Adipocyte (in vitro differentiated cells): ENCODE measurements at regions not wholly inside any gene's neighbourhood (a gene's known extent, or its start where the extent isn't known, plus 50 kb on each side); places are given as distances from the start of the nearest gene placed in this dataset.

ENCODE experiments used
- DNase-seq: peaks from one replicate; pipeline ENCODE4 v3.0.0-alpha.2; 2015; ENCODE audit warnings: low read depth
- H3K27me3 ChIP-seq: replicated peaks from 2 replicates; pipeline ENCODE4 v1.7.0; 2013; ENCODE audit warnings: mild to moderate bottlenecking, low read length, moderate library complexity; ENCODE audit not compliant: control insufficient read depth, insufficient read depth
- H3K36me3 ChIP-seq: 2 replicates; pipeline ENCODE4 v1.7.0; 2013; ENCODE audit warnings: low read length, mild to moderate bottlenecking, moderate library complexity; ENCODE audit not compliant: control insufficient read depth, insufficient read depth, severe bottlenecking
- H3K4me1 ChIP-seq: 2 replicates; pipeline ENCODE4 v1.7.0; 2013; ENCODE audit warnings: mild to moderate bottlenecking, low read length, moderate library complexity; ENCODE audit not compliant: control insufficient read depth, insufficient read depth
- H3K4me3 ChIP-seq: 2 replicates; pipeline ENCODE4 v1.7.0; 2013; ENCODE audit warnings: mild to moderate bottlenecking, low read length, moderate library complexity
- H3K9ac ChIP-seq: 2 replicates; pipeline ENCODE4 v1.7.0; 2013; ENCODE audit warnings: mild to moderate bottlenecking, low read length, moderate library complexity
- H3K9me3 ChIP-seq: 2 replicates; pipeline ENCODE4 v1.7.0; 2013; ENCODE audit warnings: mild to moderate bottlenecking, low read length, moderate library complexity; ENCODE audit not compliant: control insufficient read depth

DNA sequence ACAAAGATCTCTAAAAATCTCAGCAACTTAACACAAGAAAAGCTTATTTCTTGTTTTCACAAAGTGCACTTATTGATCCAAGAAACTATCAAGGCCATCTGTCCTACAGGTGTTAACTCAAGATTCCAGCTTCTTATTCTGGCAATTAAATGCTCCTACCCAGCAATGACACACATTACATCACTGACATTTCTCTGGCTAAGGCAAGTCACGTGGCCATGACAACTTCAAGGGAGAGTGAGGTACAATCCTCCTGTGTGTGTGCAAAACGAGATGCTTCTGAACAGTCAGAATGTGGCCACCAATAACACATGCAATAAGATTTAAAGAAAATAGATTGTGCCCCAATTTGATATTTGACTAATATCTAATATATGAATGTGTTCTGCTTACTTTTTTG, 169.3 kb upstream of the BTBD3 start:
- Histone ChIP-seq H3K4me3 (no peak overlapping the region), H3K36me3 (no peaks in the 10 kb centered on the region), H3K9ac (no peak overlapping the region), H3K4me1 (no peaks in the 10 kb centered on the region), H3K27me3 (no peaks in the 10 kb centered on the region), H3K9me3 (peaks cover 8% of the 10 kb centered on the region)
- DNase-seq: no peak

DNA sequence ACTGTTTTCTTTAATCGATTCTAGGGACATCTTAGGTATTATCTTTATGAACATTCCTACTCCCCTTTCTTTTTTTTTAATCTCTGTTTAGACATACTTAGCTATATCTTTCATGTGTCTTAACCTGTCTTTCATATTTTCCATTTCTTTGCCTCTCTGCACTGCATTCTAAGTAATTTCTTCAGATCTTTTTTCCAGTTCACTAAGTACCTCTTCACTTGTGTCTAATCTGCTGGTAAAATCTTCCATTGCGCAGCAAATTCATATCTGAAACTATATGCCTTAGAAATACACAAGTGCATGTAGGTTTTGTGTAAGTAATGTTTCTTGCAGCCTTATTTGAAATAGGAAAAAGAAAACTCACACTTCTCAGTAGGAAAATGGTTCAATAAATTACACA, 165.4 kb upstream of the BTBD3 start:
- no peak overlapping the region for H3K9ac ChIP-seq
- H3K27me3 ChIP-seq: no peaks in the 10 kb centered on the region
- H3K9me3 ChIP-seq: peaks cover 8% of the 10 kb centered on the region
- H3K4me3 ChIP-seq: no peak overlapping the region
- H3K4me1 ChIP-seq: peaks cover 5% of the 10 kb centered on the region
- DNase-seq: no peak
- H3K36me3 ChIP-seq: no peaks in the 10 kb centered on the region

DNA sequence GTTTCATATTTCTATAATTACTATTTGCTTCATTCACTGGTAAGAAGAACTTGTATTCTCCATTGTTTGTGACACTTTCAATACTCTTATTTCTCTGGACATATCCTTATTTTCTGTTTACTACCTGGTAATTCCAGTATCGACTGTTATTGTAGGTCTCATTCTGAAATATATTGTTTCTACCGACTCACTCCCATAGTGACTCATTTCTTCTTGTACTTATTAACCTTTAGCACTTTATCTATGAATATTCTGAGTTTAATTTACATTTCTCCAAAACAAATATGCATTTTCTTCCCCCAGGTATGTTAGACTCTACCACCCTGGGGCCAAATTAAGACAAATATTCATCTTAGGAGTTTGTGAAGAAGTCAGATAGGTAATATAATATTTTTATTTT, 164.5 kb upstream of the BTBD3 start:
- H3K4me3 ChIP-seq: no peak overlapping the region
- peaks cover 5% of the 10 kb centered on the region for H3K4me1 ChIP-seq
- H3K9me3 ChIP-seq: peaks cover 8% of the 10 kb centered on the region
- no peaks in the 10 kb centered on the region for H3K36me3 ChIP-seq
- no peak overlapping the region for H3K9ac ChIP-seq
- DNase-seq: no peak
- H3K27me3 ChIP-seq: no peaks in the 10 kb centered on the region

DNA sequence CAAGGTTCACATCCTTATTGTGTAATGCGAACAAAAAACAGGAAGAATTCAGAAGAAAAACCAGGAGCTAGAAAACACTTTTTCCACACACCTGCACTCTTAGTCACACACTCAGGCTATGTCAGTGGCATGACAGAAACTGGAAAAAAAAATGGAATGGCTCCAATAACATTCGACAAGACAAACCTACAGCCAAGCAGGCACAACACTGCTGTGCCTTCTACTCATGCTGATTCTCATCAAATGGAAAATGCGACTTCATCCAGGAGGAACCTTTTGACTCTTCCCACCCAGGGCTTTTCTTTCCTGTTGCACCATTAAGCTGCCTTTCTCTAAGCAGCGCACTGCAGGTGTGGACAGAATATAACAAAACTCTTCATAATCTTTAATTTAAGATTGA, 163.2 kb upstream of the BTBD3 start:
- Histone ChIP-seq H3K4me3 (no peak overlapping the region), H3K36me3 (no peaks in the 10 kb centered on the region), H3K9me3 (peaks cover 8% of the 10 kb centered on the region), H3K27me3 (no peaks in the 10 kb centered on the region), H3K4me1 (peaks cover 5% of the 10 kb centered on the region), H3K9ac (no peak overlapping the region)
- no peak for DNase-seq

DNA sequence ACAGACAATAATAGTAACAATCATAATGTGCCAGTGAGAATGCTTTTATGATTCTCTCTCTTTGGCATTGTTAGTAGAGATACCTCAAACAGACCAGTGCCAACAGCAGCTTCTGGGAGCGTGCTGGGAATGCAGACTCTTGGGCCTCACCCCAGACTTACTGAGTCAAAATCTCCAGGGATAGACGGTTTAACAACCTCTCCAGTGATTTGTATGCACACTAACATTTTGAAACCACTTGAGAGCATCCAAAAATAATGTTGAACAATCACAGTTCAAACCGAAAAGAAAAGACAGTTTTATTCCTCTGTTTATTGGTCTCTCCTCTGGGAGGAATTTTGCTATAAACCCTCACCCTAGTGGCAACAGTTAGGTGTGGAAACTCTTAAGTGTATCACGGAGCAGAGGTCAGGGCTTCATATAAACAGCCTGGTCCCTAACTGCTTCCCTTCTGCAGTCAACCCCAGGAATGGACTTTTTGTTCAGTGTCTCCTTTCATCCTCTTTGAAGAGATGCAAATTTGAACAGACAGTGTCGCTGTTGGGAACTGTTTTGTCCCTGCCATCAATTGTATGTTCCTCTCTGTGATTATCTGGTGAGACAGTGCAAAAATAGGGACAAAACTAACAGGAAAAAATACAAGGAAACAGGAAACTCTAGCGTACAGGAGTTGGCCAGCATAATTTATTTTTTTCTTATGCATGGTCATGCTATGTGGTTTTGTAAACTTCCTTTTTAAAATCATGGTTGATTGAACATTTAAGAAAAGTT, 162.4 kb upstream of the BTBD3 start:
- peak; percentile 20 for DNase-seq
- Histone ChIP-seq H3K9ac (peak overlapping the region; percentile 19), H3K9me3 (peaks cover 8% of the 10 kb centered on the region)

DNA sequence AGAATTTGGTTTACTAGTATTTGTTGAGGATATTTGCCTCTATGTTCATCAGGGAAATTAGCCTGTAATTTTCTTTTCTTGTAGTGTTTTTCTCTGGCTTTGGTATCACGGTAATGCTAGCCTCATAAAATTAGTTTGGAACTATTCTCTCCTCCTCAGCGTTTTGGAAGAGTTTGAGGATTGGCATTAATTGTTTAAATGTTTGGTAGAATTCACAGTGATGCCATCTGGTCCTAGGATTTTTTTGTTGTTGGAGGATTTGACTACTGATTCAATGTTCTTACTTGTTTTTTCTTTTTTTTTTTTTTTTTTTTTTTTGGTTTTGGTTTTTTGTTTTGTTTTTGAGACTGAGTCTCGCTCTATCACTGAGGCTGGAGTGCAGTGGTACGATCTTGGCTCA, 156.2 kb upstream of the BTBD3 start:
- no peak for DNase-seq

More for the DNA sequence above, 162.4 kb upstream of the BTBD3 start:
- Histone ChIP-seq H3K27me3 (no peaks in the 10 kb centered on the region), H3K4me3 (no peak overlapping the region), H3K4me1 (peaks cover 5% of the 10 kb centered on the region), H3K36me3 (no peaks in the 10 kb centered on the region)

DNA sequence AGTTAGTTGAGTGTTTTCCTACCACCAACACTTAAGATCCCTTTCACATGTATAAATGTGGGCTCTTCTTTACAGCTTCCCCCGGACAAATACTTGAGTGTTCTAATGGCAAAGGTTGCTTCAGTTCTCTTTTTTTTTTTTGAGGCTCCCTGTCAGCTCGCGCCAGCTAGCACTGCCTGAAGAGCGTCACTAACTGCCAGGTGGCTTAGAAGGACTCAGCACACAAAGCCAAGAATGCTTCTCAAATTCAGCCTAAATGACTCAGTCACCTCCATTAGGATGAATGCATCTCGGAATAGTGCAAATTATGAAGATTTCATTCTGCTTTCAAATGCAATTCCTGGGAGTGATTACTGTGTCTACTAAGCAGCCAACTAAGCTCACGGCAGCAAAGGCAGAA, 150.7 kb upstream of the BTBD3 start:
- H3K27me3 ChIP-seq: no peaks in the 10 kb centered on the region
- H3K9ac ChIP-seq: no peak overlapping the region
- peak; percentile 41 for DNase-seq
- H3K4me1 ChIP-seq: no peaks in the 10 kb centered on the region
- no peak overlapping the region for H3K4me3 ChIP-seq
- H3K36me3 ChIP-seq: no peaks in the 10 kb centered on the region
- H3K9me3 ChIP-seq: peaks cover 3% of the 10 kb centered on the region

More for the DNA sequence above, 156.2 kb upstream of the BTBD3 start:
- Histone ChIP-seq H3K36me3 (no peaks in the 10 kb centered on the region), H3K9ac (no peak overlapping the region), H3K4me3 (no peak overlapping the region), H3K9me3 (no peaks in the 10 kb centered on the region), H3K27me3 (no peaks in the 10 kb centered on the region), H3K4me1 (no peaks in the 10 kb centered on the region)

DNA sequence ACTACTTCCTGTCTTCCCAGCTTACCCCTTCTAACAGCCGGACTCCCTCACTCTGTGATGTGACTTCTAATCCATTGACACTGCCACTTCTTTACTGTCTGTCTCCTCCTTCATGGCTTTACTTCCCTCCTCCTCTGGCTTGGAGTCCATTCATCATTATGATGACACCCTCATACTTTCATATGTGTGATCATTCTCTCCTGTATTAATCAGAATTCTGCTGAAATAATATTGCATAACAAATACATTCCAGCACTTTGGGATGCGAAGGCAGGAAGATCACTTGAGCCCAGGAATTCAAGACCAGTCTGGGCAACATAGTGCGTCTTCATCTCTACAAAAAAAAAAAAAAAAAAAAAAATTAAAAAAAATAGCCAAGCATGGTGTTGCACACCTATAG, 147.9 kb upstream of the BTBD3 start:
- H3K9ac ChIP-seq: no peak overlapping the region
- H3K27me3 ChIP-seq: no peaks in the 10 kb centered on the region
- H3K36me3 ChIP-seq: no peaks in the 10 kb centered on the region
- no peak overlapping the region for H3K4me3 ChIP-seq
- peaks cover 7% of the 10 kb centered on the region for H3K9me3 ChIP-seq
- H3K4me1 ChIP-seq: no peaks in the 10 kb centered on the region
- DNase-seq: no peak

DNA sequence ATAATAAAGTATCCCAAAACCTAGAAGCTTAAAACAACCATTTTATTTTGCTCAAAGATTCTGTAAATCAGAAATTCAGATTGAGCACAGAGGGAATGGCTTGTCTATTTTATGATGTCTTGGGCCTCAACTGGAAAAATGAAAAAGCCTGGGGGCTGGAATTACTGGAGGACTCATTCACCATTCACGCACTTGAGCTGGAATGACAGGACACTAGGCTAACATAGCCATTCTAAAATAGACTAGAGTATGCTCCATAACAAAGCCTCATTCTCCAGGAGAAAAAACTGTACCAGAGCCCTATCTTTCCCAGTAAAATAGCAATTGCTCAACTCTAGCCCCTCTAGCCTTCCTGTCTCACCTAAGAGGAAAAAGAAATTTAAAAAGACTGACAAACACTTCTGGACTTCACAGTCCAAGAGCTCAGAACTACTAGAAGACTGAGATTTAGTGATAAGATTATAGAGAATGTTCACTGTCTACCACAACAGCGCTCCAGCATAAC, 145.4 kb upstream of the BTBD3 start:
- Histone ChIP-seq H3K4me3 (no peak overlapping the region), H3K36me3 (no peaks in the 10 kb centered on the region), H3K9ac (no peak overlapping the region), H3K4me1 (no peaks in the 10 kb centered on the region), H3K9me3 (peaks cover 7% of the 10 kb centered on the region), H3K27me3 (no peaks in the 10 kb centered on the region)
- no peak for DNase-seq

DNA sequence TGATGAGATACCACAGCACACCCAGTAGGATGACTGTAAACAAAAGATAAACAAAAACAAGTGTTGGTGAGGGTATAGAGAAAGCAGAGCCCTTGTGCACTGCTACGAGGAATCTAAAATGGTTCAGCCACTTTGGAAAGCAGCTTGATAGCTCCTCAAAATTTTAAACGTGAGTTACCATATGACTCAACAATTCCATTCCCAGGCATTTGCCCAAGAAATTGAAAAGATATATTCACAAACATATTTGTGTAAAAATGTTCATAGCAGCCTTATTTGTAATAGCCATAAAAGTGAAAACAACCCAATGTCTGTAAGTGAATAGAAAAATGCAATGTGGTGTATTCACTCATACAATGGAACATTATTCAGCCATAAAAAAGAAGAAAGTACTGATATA, 141.0 kb upstream of the BTBD3 start:
- H3K36me3 ChIP-seq: no peaks in the 10 kb centered on the region
- DNase-seq: no peak
- H3K4me1 ChIP-seq: peaks cover 7% of the 10 kb centered on the region

DNA sequence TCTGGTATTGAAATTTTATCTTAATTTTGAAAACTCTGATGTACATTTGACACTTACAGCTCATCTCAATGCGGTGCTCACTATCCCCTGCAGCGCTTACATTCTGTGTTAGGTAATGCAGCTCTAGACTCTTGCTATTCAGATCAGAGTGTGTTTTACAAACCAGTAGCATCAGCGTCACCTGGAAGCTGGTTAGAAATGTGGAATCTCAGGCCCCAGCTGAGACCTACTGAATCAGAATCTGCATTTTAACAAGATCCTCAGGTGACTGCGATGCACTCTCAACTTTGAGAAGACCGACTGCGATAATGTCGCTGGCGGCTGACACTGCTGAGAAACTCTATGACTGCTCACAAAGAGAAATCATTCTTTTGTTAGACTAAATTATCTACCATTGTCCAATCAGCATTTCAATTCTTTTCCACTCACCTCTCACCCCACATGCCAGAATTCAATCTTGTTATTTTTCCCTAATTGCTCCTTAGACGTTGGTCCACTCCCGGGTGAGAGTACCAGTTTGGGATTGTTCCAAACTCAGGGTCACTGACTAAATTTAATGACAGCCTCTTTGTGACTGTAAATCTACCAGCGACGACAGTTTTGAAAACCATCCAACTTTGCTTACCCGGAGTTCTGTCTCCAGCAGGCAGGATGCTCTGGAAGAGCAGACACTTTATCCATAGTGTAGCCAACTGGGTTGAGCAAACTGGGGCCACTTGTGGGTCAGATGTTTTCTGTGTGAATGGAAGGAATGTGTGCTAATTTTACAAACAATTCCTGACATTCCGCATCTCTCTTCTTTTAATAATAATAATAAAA, 140.1 kb upstream of the BTBD3 start:
- peak; percentile 55 for DNase-seq
- Histone ChIP-seq H3K4me3 (peak overlapping the region; percentile 63), H3K9ac (no peak overlapping the region)

More for the DNA sequence above, 141.0 kb upstream of the BTBD3 start:
- H3K9ac ChIP-seq: no peak overlapping the region
- H3K4me3 ChIP-seq: no peak overlapping the region
- peaks cover 5% of the 10 kb centered on the region for H3K9me3 ChIP-seq
- no peaks in the 10 kb centered on the region for H3K27me3 ChIP-seq

More for the DNA sequence above, 140.1 kb upstream of the BTBD3 start:
- Histone ChIP-seq H3K27me3 (no peaks in the 10 kb centered on the region), H3K9me3 (peaks cover 5% of the 10 kb centered on the region), H3K36me3 (no peaks in the 10 kb centered on the region), H3K4me1 (peaks cover 7% of the 10 kb centered on the region)
